ENCODE measurements at regions not wholly inside any gene's neighbourhood (a gene's known extent, or its start where the extent isn't known, plus 50 kb on each side); places are given as distances from the start of the nearest gene placed in this dataset.
"Not testable (repeated sequence)": the region's sequence is repeated elsewhere in the genome, so short reads cannot be mapped to it uniquely, and the experiment has no call there.

DNA sequence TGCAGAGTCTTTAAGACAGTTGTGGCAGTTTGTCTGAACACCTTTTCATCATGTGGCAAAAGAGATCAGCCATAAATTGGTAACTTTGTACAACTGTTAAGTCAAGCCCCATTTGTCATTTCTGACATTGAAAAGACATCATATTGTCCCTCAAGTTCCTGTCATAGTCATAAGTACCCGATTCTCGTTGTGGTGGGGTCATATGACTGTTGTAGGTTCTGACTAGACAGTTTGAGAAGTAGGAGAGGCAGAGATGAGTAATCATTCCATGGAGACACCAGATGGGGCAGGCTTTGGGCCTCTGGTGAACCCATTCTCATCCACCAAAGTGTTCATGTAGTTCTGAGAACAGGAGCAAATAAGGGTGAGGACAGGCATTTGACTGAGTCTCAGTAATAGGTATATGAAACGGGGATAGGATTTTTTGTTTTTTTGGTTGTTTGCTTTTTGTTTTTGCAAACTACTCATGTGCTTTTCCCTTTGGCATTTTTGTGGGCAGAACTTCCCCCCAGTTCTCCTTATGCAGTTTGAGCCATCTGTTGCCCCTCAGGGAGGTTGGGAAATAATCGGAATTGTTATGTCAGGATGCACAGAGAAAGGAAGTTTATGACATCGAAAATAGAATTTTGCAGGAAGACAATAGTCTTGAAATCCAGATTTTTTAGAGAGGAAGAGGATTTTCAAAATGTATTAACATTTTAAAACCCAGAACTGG lies 86.9 kb upstream of the KCNE2 start:
- no peak for DNase-seq

DNA sequence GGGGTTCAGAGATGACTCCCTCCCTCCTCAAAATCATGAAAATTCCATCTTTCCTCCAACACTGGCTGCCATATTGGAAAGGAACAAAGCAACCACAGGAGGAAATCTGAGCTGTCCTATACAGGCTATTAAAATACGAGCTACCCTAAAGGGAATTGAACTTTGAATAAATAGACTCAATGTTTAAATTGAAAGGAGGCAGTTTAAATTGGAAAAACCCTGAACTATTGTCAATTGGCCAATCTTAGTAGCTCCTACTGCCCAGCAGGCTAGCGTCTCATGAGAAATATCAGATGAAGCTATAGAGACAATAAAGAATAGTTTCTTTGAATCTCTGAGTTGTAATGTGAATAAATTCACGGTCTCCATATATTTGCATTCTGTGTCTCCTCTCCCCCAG lies 85.4 kb upstream of the KCNE2 start:
- DNase-seq = no peak

DNA sequence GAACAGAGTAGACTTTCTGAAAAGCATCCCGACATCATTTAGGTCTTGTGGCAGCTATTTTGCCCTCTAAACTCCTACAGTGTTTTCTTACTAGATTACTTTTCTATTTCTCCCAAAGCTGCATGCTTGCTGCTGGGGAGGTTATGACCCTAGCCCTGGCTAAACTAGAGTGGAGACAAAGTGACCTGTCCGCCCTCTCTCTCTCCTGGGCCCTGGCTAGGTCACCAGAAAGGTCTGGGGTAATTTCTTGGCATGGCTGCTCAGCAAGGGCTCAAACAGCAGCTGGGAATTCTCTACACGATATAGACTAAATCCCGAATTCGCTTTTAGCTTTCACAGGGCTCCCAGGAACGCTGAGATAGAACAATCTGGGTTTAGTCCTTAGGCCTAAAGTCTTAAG lies 84.5 kb upstream of the KCNE2 start:
- DNase-seq = no peak

DNA sequence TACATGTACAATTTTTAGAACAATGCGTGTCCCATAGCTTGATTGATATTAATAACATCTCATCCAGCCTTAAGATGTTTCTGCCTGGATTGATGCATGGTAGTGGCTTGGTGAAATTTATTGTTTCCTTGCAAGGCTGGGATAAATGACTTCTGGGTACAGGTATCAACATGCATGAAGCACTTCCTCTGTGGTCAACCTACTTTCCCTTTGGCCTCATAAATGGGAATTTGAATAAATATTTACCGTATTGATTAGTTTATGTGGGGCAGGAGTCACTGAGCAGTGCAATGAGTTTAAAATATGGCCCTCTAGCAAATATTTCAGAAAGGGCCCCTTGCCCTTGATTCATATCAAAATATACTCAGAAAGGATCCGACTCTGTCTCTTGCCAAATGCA lies 83.9 kb upstream of the KCNE2 start:
- DNase-seq = no peak

DNA sequence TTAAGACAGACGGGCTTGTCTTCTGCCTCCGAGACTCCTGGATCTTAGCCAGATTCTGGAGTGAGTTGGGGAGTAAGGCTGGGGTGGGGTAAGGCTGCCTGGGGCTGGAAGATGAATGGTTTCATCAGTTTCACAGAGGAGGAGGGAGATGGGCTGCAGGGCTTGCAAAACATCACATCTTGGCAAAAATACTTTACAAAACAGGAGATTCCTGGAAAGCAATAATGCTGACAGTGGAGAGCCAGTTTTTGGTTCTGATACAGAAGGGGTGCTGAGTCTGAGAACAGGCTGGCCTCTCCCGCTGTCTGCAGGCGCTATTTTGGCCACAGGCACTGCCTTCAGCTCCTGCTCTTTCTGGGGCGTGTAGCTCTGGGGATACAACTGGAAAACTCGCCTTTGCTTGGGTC lies 83.4 kb upstream of the KCNE2 start:
- peak; percentile 48 for DNase-seq

DNA sequence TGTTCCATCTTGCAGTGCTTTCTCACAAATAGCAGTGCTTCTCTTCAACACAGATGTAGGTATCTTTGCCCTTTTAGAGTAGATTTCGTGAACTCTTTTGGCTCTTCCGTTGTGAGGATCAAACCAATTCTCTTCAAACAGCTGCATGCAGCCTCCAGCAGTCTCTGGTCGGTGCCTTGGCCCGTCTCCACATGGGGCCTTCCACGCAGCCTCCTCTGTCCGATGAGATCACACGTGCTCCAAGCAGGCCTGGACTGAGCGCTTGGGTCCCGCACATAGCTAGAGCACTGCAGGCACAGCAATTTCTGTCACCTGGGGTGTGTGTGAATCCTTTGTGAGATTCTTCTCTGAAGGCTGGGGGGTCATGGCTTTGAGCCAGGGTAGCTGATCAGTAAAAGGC lies 82.8 kb upstream of the KCNE2 start:
- no peak for DNase-seq

DNA sequence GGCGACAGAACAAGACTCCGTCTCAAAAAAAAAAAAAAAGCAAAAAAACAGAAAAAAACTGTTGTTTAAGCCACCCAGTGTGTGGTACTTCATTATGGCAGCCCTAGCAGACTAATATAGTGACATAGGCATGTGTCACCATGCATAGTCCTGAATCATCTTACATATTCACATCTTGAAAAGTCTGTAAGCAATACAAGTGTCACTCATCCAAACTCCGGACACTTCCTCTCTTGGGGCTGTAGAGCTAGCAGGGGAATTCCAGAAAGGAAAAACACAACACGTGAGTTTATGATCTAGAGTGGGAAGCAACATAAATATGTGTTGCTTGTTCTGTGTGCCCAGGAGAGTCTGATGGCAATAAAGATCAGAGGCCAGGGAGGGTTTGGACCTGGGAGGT lies 81.6 kb upstream of the KCNE2 start:
- DNase-seq = no peak

DNA sequence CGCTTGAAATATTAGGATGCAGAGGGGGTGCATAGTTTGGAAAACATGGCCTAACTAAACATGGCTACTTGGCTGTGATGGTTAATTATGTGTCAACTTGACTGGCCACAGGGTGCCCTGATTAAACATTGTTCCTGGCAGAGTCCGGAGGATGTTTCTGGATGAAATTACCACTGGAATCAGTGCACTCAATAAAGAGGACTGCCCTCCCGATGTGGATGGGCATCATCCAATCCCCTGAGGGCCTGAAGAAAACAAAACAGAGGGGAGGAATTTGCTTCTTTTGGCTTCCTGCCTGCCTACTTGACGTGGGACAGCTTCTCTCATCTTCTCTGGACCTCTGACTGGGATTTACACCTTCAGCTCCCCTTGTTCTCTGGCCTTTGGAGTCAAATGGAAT lies 79.1 kb upstream of the KCNE2 start:
- peak; percentile 65 for DNase-seq

DNA sequence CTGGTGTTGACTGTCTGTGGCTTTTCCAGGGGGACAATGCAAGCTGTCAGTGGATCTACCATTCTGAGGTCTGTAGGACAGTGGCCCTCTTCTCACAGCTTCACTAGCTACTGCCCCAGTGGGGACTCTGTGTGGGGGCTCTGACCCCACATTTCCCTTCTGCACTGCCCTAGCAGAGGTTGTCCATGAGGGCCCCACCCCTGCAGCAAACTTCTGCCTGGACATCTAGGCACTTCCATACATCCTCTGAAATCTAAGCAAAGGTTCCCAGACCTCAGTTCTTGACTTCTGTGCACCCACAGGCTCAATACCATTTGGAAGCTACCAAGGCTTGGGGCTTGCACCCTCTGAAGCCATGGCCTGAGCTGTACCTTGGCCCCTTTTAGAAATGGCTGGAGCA lies 75.8 kb upstream of the KCNE2 start:
- not testable (repeated sequence) for DNase-seq

DNA sequence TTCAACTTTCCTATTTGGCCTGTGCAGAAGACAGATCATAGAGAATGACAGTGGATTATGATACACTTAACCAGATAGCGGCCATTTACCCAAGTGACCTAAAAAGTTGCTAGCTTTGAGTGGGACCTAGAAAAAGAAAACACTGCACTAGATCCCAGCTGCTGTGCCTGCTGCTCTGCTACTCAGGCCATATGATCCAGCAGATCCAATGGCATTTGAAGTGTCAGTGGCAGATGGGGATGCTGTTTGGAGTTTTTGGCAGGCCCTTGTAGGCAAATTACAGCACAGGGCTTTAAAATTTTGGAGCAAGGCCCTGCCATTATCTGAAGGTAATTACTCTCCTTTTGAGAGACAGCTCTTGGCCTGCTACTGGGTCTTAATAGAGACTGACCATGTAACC lies 74.0 kb upstream of the KCNE2 start:
- DNase-seq = no peak

DNA sequence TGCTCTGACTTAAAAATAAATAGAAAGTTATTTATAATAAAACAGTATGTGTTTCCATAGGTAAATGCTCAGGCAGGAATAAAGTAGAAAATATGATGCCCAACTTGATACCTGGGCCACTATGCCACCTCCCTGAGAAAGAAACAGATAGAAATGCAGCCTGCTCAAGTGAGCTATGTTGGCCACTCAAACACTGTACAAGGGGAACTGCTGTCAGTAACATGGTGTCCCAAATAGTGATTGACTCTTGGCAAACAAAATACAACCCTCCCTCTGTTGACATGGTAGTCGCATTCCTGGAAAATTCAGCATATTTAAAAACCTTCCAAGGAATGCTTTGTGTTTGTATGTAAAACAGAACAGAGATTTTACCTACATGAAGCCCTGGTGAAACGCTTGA lies 66.9 kb upstream of the KCNE2 start:
- DNase-seq = no peak

DNA sequence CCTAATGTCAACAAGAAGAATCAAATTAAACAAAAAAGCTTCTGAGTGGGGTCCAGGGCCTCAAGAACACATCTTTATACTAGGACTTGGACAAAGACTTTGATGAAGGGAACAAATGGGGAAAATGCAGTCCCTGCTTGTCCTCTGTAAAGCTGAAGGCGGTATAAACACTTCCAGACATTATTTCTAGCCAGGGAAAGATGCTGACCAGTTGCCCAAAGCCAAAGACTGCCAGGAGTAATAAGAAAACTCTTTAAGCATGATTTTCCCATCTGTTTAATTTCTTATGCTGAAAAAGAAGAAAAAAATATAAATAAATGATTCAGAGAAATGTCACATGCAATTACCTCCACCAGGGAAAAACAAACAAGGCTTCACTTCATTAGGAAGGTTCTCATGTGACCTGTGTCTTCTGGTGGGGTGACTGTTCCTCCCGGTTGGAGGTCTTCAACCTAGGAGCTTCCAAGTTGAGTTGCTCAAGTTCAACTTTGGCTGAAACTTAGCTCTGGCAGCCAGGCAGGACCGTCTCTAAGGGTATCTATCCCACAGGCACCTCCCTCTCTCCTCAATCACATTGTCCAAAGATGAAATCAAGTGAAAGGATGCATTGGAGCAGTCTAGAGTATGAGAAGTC lies 65.2 kb upstream of the KCNE2 start:
- no peak for DNase-seq

DNA sequence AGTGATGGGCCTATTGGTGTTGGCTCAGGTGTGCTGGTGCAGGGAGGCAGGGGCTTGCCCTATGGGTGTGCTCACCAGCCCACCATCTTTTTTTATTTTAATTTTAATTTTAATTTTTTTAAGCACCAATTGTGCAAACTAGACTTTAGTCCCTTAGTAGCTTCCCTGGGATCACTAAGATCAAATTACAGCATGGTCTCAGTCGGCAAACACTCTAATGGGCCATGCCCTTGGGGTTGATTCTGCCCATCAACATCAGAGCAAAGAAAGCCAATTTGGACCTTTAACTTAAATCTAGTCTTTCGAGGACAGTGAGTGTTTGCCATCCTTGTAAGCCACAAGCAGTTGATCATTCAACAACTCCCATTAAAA lies 64.7 kb upstream of the KCNE2 start:
- peak; percentile 15 for DNase-seq

DNA sequence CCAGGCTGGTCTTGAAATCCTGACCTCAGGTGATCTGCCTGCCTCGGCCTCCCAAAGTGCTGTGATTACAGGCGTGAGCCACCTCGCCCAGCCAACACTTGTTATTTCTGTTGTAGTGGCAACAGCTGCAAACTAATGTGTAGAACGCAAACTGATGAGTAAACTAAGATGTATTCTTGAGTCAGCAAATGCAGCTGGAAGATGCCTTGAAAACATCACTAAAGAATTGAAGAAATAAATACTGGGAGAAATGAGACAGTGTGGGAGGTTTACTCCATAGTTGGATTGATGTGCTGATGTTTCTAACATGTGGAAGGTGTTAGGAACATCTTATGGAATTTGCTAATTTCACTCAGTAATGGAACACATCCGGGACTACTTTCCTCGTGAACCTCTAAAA lies 61.3 kb upstream of the KCNE2 start:
- DNase-seq = no peak

DNA sequence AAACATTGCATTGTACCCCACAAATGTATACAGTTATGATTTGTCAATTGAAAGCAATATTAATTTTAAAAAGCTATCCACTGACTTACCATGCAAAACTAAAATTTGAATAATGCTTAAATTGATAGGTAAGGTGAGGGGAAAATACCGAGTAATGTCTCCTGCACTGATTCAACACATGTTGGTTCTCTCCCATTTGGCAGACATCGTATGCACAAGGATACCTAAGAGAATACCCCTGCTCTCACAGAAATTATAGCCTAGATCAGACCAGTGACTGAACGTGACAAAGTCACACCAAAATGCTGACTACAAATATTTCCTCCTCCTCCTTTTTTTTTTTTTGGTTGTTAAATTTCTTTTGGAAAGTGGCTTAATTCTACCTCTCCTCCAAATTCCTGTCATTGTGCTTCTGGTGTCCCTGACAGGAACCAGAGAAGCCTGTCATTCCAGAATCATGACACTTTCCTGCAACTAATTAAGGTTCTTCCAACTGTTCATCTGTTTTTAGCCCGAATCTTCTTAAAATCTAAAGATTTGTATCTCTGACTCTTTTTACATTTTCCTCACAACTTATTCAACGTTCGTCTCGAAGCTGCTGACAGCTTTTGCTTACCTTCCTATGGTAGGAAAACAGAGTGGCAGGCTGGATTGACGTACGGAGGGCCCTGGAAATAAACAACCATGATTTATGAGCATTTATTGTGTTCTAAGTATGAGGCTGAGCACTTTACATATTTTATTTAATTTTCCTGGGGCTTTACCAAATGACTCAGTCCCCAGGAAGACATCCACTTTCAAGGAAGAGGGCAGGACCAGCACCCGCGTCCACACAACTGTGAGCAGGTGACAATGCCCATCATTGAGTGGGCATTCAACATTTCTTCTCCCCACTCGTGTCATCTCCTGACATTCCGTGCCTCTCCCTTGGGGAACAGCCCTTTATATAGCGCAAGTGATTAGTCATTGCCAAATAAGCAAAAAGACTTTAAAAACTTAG lies 57.9 kb upstream of the KCNE2 start:
- no peak for DNase-seq

DNA sequence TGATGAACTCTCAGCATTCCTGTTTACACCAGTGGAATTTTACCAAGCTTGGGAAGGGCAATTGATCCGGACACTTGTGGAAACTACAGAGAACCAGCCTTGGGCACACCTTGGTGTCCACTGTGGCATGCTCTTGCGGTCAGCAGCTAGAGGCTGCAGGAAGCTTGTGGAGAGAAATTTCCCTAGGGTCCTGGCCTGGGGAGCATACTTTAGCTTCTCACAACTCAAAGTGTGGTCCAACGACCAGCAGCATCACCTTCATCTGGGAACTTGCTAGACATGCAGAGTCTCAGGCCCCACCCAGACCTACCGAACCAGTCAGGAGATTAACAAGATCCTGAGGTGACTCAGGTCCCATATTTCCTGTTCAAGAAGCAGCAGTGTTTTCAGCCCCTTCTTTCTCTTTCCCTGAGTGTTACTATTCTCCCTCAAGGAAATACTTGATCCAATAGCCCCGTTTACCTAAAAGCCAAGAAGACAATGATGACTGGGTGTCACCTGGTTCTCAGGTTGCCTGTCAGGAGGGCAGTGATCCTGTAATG lies 55.7 kb upstream of the KCNE2 start:
- DNase-seq = no peak

DNA sequence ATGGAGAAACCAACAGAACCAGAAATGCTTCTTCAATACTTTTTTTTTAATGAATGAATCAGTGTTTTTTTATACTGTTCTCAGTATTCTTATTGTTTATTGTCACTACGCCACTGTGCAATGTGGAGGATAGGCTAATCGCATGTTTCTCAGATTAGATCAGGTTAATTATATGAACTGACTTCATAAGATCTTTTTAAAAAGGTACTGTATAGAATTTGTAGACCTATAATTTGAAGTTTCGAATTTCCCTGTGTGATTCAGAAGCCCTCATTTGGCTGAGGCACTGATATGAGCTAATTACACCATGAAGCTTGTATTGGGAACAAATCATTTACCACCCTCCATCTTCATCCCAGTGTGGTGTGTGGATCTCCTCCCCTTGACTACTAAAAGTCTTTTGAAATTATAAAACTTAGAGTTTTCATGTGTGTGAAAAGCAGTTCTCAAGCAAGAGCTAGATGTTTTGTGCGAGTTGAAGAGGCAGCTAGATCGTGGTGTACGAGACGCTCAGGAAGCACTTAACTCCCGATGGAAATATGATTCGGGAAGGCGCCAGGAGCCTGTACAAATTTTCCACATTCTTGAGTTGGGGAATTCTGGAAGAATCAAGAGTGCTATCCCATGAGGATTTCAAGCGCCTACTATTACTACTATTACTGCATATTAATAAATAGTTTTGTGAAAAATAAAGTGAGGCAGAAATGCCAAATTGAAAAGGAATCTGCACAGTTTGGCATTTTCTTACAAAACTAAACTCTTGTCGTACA lies 52.1 kb upstream of the KCNE2 start:
- DNase-seq = peak; percentile 80

DNA sequence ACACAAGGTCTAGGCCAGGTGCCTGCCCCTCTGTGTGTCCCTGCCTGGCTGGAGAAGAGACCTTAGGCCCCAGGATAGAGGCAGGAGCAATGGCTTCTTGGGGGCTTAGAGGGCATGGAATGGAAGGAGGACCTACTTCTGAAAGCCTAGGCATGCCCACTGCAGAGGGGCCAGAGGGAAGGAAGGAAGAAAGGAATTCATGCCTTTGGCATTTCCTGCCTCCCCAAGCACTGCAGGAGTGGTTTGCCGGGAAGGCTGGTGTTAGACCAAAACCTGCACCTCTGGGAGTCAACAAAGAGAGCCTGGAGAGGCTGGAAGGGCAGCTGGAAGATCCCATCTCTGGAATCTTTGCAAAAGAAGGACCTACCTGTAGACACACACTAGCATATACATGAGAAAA lies 50.7 kb upstream of the KCNE2 start:
- DNase-seq = peak; percentile 65
